Left colon (tissue), 2 donors: ENCODE measurements at regions not wholly inside any gene's neighbourhood (a gene's known extent, or its start where the extent isn't known, plus 50 kb on each side); places are given as distances from the start of the nearest gene placed in this dataset.
"Not testable (repeated sequence)": the region's sequence is repeated elsewhere in the genome, so short reads cannot be mapped to it uniquely, and the experiment has no call there.

Experiments used
- ATAC-seq: fragments of 200-7000 bp; cut with Tn5 transposase; one replicate; pipeline ENCODE4 v1.9.1; 2020; ENCODE audit warnings: mild to moderate bottlenecking, moderate library complexity
- DNase-seq, 2 donors: peaks; one replicate each; pipeline ENCODE4 v3.0.0-alpha.2; 2020
- intact Hi-C, 2 donors: fragments of 100-400 bp; cut with DNase I in 1 of 2; cut with micrococcal nuclease in 1 of 2; formaldehyde crosslinking; loops; one replicate each; pipeline versions ENCODE4 v1.11.2 to v1.14.0; 2022; cut with DNase I, micrococcal nuclease
- donor health status: DM: no; HTN: no; CAD: no.
- donor health status: DM: yes; HTN: yes; CAD: no.

- ATAC-seq (no peak), DNase-seq (no peak)
- intact Hi-C loops: no loop called here
Measured at GRCh38 chrX:926070-926469, 286.4 kb downstream of the CRLF2 start.

DNA sequence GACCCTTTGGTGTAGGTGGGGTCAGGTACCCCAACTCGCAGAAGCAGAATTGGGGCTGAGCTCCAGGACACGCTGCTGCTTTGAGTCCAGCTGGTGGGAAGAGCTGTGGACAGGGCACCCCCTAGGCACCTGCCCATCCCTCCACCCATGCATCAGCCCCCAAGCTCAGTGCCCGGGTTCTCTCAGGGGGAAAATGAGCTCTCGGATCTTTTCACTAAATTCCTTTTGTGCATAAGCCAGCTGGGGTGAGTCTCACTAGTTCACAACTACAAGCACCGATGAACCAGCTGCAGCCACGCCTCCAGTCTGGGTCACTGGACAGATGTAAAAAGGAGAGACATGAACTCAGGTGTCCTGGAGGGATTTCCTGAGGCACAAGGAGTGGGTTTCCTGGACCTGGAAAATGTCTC is 286.8 kb downstream of the CRLF2 start:
- no peak for ATAC-seq
- intact Hi-C loops: no loop called here
- DNase-seq: no peak

DNA sequence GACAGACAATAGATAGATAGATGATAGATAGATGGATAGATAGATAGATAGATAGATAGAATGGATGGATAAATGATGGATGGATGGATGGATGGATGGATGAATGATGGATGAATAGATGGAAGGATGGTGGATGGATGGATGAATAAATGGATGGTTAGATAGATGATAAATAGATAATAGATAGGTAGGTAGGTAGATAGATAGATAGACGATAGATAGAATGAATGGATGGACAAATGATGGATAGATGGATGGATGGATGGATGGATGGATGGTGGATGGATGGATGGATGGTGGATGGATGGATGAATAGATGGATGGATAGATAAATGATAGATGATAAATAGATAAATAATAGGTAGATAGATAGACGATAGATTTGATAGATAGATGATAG is 287.4 kb downstream of the CRLF2 start:
- ATAC-seq: no peak
- intact Hi-C loops: no loop called here
- no peak for DNase-seq

DNA sequence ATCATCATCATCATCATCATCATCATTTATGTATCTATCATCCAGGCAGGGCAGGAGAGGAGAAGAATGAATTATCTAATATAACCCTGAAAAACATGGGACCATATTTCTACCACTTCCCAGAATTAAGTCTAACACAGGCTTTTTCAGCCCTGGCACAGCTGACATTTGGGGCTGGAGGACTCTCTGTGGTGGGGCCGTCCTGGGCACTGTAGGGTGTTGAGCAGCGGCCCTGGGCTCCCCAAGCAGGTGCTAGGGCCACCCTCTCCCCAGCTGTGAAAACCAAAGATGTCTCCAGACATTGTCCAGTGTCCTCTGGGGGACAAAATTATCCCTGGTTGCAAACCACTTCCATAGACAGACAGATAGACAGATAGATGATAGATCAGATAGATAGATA is 288.4 kb downstream of the CRLF2 start:
- ATAC-seq (no peak), DNase-seq (no peak)
- intact Hi-C loops: no loop called here

- intact Hi-C loops: no loop called here
- DNase-seq: no peak
- ATAC-seq: no peak
Measured at GRCh38 chrX:920234-920799, 289.7 kb downstream of the SHOX start.

DNA sequence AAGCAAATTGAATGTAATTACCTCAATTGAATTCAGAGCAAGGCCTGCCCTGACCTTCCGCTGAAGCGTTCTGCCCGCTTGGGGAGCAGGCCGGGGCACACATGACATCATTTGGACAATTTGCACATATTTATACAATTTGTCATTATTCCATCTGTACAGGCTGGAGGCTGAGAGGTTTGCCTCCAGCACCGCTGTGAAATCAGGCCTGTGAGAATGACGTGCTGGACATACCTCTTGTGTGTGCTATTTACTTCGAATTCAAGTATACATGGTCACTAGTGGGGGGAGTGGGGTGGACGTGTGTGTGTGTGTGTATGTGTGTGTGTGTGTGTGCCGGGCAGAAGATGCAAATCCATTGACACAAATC is 285.6 kb downstream of the SHOX start:
- intact Hi-C loops: no loop called here
- DNase-seq (no peak), ATAC-seq (no peak)

GRCh38 chrX:915427-916229 is 285.0 kb downstream of the SHOX start:
- intact Hi-C loops: no loop called here
- ATAC-seq: no peak
- no peak for DNase-seq

GRCh38 chrX:914206-914605 is 283.6 kb downstream of the SHOX start:
- DNase-seq: no peak
- ATAC-seq: no peak
- intact Hi-C loops: no loop called here

GRCh38 chrX:912677-913076 is 282.1 kb downstream of the SHOX start:
- no peak for DNase-seq

DNA sequence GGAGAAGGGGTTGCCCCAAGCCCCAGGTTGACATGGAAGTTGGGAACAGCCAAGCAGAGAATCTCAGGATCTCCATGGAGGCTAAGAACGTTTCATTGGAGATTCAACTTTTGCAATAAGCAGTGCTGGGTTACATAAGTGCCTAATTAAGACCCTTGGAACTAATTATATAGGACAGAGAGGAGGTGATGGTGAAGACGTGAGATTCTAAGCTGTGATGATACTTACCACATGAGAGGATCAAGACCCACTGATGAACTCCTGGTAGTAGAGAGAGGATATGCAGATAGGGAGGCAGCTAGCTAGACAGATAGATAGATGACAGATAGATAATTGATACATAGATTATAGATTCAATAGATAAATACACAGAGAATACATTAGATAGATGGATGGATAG is 278.5 kb downstream of the SHOX start:
- intact Hi-C loops, ATAC-seq, DNase-seq: not testable (repeated sequence)

More at GRCh38 chrX:912677-913076, 282.1 kb downstream of the SHOX start:
- no peak for ATAC-seq
- intact Hi-C loops: no loop called here

- intact Hi-C loops: no loop called here
- DNase-seq (no peak), ATAC-seq (no peak)
Measured at GRCh38 chrX:906586-906985, 276.0 kb downstream of the SHOX start.

GRCh38 chrX:905848-906566 is 275.4 kb downstream of the SHOX start:
- intact Hi-C loops: no loop called here
- ATAC-seq (no peak), DNase-seq (no peak)

DNA sequence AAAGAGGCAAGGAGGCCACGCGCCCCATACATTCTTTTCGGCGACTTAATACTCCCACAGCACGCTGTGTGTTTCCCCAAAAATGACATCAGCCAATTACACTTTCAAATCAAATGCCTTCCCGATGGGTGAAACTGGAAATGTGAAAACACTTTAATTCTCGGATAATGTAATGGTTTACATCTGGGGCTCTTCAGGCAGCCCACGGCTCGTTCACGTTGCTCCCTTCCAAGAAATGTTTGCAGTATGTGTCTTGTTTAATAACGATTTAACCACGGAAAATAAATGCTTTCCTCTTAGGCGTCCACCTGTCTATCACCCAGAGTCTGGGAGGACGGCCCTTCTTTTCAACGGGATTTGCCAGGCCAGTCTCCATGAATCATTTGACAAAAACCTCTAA is 272.5 kb downstream of the SHOX start:
- ATAC-seq (no peak), DNase-seq (no peak)
- intact Hi-C loops: no loop called here

DNA sequence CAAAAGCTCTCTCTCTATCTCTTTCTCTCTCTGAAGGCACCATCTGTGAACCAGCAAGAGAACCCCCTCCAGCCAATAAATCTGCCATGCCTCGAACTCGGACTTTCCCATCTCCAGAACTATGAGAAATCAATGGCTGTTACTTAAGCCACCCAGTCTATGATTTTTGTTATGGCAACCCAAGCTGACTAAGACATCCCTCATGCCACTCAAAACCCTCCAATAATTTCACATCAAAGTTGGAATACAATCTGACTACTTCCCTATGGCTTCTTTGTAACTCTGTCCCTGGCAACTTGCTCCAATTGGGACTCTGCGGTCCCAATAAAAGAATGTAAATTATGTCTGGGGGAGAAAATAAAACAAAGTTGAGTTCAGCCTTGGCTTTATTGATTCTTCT is 265.7 kb downstream of the SHOX start:
- intact Hi-C loops: no loop called here
- ATAC-seq (no peak), DNase-seq (no peak)

GRCh38 chrX:889966-890651 is 259.5 kb downstream of the SHOX start:
- ATAC-seq (no peak), DNase-seq (no peak)
- intact Hi-C loops: no loop called here

- DNase-seq, intact Hi-C loops, ATAC-seq: not testable (repeated sequence)
Measured at GRCh38 chrX:887724-888123, 257.1 kb downstream of the SHOX start.

DNA sequence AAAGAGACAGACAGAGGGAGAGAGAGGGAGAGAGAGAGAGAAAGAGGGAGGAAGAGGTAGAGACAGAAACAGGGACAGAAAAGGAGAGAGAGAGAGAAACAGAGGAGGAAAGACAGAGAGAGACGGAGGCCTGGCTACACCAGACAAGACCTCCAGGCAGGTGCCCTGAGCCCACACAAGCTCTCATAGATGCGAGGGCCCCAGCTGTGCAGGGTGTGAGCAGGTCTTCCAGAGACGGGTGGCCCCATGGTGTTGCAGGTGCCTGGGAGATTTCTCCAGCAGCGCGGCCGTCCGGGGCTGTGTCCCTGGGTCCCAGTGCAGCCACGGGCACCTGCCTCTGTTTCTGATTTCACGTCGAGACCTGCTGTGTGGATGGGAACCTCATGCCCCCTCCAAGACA is 253.0 kb downstream of the SHOX start:
- no peak for ATAC-seq
- intact Hi-C loops: no loop called here
- no peak for DNase-seq

- intact Hi-C loops, ATAC-seq, DNase-seq: not testable (repeated sequence)
Measured at GRCh38 chrX:879756-880698, 249.4 kb downstream of the SHOX start.

DNA sequence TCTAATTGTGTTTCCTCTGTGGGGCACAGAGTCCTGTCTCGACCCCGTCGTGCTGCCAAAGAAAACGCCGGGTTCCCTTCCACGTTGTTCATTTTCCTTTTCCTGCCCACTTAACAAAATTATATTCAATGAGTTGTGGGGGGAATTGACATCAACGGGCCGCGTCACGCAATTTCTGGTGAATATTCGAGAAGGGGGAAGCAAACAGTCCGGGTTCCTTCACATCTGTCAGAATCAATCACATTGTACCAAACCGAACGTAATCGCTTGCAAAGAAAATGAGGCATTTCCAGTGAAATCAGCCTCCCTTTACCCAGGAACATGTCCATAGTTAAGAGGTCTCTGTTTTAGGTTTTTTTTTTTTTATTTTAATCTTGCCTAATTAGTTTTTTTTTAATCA is 243.5 kb downstream of the SHOX start:
- no peak for ATAC-seq
- intact Hi-C loops: no loop called here
- DNase-seq: no peak
